ENCODE measurements at regions not wholly inside any gene's neighbourhood (a gene's known extent, or its start where the extent isn't known, plus 50 kb on each side); places are given as distances from the start of the nearest gene placed in this dataset.

DNA sequence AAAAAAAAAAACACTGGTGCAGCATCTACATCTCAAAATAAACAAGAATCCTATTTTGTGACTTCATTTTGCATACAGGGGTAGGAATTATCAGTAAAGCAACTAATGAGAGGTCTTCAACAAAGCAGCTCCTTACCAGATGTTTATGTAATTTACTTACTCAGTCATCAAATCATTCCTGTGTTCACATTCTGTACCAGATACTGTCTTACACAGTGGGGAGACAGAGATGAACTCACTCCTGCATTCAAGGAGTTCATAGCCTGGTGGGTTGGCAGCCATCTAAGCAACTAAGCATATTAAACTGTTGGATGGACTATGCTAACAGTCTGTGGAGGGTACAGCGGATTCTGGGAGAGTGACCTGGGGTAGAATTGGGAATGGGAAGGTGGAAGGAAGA, 169.0 kb downstream of the OSR1 start:
- TF ChIP-seq CTCF (IDR thresholded peaks at IDR 0.05) (no peak), EP300 (IDR thresholded peaks at IDR 0.05) (no peak), POLR2AphosphoS5 (IDR thresholded peaks at IDR 0.05) (no peak)

Measured in upper lobe of left lung (tissue), 4 donors.